Inflammatory macrophage treated with lipopolysaccharide for 4 hours (primary cell): ENCODE measurements at regions not wholly inside any gene's neighbourhood (a gene's known extent, or its start where the extent isn't known, plus 50 kb on each side); places are given as distances from the start of the nearest gene placed in this dataset.
A peak's percentile ranks its signal among the peaks of the same experiment; 100 is the strongest.

Source experiments
- DNase-seq: peaks from one replicate; pipeline ENCODE4 v3.0.0-alpha.2; 2020

DNA sequence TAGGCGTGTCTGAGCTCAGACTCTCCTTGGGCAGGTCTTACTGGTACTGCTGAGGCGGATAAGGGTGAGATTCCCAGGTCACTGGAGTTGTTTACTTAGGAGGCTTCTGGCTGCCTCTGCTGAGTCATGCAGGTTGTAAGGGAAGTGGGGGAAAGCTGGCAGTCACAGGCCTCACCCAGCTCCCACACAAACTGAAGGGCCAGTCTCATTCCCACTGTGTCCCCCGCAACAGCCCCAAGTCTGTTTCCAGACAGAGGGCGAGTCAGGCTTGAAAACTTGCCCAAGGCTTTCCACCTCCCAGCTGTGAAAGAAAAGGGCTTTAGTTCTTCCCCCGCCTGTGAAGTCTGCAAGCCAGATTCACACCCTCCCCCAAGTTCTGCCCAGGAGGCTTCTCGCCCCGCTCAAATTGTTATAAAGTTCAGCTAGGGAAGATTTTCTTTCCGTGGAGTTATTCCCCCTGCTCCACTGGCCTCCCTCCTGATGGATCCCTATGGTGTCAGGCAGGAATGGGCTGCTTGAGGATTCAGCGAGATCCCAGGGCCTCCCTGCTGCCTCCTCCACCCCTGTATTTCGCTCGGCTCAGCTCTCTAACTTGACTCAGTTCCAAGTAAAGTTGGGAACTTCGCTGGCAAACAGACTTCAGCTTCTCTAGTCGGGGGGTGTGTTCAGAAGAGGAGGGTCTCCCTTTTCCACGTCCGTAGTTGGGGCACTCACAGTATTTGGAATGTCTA, 248.6 kb downstream of the NR4A2 start:
- DNase-seq: no peak

DNA sequence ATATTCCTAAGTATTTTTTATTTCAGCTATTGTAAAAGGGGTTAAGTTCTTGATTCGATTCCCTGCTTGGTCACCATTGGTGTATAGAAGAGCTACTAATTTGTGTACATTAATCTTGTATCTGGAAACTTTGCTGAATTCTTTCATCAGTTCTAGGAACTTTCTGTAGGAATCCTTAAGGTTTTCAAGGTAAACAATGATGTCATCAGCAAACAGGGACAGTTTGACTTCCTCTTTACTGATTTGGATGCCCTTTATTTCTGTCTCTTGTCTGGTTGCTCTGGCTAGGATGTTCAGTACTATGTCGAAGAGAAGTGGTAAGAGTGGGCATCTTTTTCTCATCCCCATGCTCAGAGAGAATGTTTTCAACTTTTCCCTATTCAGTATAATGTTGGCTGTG, 252.7 kb downstream of the NR4A2 start:
- DNase-seq: no peak

DNA sequence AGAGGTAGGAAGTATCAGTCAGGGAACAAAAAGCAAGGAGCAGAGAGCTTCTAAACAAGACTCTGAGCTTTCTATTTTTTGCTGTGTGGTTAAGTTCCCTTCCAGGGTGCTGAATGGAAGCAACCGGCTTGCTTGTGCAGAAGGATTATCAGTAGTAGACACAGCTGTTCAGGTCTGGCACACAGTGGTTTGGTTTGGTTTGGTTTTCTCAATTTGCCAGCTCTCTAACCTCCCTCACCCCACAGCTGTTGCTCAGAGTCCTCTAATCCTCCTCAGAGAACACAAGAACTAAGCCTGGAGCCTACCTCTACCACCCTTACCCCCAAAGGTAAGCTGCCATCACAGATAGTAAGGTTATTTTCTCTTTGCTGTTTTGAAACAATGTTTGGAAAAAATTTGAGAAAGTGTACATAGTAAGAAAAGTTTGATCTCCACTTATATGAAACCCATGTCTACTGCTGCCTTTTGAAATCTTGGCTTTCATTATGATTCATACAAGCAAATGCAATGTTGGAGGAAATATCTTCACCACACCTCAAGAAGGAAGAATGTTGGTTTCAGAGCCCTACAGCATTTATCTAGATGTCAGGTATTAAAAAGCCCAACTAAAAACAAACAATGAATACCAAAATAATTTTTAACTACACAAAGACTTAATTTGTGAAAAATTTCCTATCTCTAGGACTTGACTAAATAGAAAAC, 255.3 kb downstream of the NR4A2 start:
- no peak for DNase-seq

DNA sequence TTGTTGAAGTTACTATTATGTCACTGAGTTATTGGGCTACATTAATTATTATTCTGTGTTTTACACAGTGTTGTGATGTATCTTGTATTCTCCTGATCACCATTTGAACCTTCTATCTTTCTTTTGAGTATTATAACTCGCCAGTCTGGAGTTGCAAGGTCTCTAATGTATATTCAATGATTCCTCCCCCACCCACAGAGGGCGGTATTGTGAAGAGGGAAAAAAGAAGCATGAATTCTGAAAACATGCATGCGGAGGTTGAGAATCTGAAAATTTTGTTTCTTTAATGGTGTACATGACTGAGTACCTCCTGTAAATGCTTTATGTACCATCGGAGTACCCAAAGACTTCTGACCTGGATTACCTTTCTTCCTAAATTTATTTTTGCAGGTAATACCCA, 266.6 kb downstream of the NR4A2 start:
- no peak for DNase-seq

DNA sequence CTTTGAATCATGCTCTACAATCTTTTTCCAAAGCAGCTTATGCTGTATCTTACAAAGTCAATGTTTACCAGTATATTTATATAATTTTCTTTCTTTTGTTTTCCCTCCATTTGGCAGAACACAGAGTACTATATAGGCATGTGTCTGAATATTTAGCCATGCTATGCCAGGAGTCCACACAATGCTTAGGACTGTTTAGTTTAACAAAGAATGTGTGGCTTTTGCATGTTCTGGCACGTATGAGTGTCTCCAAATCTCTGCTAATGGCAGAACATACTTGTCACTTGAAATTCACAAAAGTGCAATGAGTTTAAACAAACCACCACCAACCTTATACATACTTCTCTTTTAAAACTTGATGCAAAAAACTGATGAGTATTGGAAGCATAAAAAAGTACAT, 268.0 kb downstream of the NR4A2 start:
- no peak for DNase-seq

DNA sequence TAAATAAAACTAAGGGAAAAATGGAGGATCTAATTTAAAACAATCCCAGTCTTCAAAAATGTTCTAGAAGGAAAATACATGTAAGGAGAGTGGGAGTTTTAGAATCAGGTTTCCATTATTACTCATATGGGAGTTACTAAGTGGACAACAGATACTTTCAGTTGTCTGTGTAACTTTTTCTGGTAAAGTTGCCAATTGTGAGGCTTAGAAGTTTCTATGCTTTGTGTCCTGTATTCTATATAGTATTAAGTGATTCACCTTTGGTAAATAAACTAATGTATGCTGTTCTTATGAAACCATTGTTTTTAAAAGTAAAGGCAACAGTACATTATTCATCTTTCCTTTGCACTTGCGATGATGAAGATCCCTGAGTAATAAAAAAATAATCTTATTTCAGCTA, 274.9 kb downstream of the NR4A2 start:
- no peak for DNase-seq

DNA sequence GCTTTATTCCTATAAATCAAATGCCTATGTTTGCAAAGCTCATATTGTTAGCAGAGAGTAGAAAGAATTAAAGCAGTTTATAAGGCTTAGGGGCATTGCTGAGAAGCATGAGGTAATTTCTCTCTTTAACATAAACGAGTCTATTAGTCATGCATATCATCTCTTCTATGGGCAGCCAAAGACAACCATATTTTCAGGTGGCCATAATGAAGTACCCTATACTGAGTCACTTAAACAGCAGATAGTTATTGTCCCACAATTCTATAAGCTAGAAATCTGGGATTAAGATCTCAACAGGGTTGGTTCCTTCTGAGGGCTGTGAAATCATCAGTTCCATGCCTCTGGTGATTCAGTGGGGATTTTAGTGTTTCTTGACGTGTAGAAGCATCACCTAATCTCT, 277.5 kb downstream of the NR4A2 start:
- no peak for DNase-seq

DNA sequence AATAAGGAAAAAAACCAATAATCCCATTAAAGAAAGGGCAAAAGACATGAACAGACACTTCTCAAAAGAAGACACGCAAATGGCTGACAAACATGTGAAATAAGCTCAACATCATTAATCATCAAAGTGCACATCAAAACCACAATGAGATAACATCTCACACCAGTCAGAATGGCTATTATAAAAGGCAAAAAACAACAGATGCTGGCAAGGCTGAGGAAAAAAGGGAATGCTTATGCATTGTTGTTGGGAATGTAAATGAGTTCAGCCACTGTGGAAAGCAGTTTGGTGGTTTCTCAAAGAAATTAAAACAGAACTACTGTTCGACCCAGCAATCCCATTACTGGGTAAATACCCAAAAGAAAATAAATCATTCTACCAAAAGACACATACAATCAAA, 285.6 kb downstream of the NR4A2 start:
- no peak for DNase-seq

DNA sequence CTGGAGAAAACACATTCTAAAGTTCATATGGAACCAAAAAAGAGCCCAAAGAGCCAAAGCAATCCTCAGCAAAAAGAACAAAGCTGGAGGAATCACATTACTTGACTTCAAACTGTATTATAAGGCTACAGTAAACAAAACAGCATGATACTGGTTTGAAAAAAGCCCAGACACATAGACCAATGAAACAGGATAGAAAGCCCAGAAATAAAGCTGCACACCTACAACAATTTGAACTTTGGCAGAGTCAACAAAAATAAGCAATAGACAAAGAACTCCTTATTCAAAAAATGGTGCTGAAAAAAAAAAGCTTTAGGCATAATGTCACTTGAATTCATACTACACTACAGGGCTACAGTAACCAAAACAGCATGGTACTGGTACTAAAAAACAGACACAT, 289.6 kb downstream of the NR4A2 start:
- no peak for DNase-seq

DNA sequence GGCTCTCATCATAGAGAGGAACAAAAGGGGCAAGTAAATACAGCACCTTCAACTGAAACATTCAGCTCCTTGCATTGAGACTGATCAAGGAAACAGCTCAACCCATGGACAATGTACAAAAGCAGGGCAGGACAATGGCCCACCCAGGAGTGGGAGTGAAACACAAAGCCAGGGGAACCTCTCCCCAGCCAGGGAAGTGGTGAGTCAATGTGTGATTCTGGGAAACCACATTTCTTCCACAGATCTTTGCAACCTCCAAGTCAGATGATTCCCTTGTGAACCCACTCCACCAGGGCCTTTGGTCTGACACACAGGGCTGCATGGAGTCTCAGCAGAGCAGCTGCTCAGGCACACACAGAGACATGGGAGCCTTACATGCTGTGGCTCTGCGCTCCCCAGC, 294.5 kb downstream of the NR4A2 start:
- DNase-seq: no peak

DNA sequence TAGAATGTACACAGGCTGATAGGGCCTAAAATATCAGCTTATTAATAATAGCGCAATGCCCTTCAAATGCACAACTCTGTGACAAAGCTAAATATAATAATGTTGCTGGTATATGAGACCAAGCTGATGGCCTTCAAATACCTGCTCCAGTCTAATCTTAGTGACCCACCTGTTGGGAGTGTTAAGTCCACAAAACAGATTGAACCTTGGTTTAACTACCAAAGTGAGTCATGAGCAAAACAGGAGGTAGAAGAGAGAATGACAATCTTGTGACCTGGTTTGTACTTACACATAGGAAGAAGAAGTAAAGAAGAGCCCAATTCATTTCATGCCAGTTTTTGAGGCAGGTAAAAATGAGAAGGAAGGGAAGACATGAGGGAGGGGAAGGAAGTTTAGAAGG, 295.0 kb downstream of the NR4A2 start:
- DNase-seq: no peak

DNA sequence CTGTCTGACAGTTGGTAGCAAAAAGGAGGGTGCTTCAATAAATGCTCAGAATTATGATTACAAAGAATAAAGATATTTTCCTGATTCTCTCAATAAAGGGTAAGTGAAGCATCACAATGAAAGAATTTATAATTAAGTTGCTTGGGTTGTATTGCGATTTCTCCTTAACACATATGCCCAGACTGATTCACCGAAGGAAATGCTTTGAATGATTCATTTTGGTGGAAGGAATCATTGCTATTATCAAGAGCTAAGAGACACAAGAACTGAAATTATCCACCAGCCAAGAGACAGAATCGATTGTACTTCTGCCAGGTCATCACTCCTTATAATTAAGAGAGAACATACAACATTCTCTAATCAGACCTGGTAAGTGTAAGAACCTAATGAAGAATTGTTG, 301.4 kb downstream of the NR4A2 start:
- no peak for DNase-seq

DNA sequence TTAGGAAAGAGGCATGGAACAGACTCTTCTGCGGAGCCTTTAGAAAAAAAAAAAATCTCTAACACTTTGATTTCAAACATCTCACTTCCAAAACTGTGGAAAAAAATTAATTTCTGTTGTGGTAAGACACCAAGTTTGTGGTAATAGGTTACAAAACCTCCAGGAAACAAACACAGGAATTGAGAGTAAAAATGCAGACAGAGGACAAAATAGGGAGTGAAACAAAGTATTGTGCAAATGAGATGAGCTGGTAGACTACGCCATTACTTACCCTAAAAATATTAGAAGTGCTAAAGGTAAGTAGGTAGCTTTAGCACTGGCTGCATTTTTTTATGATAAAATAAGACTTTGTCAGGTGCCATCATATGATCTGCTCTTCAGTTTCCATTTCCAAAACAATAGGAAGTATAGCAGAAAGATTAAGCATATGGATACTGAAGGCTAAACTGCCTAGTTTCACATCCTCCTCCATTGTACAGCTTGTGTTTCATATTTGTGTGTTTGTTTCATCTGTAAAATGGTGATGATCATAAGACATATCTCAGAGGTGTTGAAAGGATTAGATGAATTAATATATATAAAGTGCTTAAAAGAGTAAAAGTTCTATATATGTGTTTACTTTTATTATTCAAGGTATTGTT, 309.2 kb downstream of the NR4A2 start:
- peak; percentile 78 for DNase-seq

DNA sequence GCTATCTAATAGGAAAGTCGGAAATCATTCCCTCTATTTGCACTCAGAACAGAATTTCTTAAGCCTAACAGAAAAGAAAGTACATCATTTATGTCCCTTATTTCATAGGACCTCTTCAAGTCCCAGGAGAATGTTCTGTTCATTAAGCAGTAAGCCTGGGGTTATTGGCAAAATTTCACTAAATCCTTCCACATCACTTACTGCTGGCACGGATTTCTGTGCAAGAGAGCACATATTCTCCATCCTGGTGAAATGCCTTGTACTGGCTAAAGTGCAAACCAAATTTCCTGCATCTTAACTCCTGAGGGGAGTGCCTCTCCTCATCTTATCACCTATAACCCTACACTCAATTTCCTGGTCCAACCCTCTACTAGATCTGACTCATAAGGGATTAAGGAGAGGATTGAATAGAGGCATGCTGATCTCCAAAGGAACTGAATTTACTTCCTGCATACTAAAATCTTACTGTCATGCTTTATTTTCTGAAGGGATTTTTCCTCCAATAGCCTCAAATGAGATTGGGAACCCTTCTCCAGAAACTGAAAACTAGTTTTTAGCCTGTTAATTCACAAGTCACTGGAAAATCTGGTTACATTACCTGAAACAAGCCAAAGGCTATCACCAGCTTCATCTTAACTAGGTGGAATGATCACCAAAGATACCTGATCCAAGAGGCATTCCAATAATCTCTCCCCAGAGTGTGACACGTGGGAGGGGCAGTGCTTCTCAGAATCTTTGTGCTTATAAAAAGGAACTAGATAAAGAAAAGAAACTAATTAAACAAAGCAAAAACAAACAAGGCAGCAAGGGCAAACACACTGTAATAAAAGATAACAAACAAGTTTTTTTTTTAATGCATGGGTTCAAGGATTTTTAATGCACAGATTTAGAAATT, 311.1 kb downstream of the NR4A2 start:
- no peak for DNase-seq

DNA sequence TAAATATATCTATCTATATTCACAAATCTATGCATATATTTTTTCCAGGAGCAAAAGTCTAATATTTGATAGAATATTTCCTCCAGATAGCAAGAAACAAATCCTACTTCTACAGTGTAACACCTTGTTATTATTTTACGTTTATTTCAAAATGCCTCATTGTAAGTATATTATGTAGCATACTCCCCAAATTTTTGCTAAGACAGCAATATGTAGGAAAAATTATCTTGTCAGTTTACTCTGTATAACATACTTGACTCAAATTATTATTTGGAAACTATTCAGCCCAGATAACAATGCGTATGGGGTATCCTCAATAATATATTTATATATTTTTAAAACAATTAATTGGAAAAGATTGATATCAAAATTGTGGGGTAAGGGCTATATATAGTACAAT, 313.2 kb downstream of the NR4A2 start:
- DNase-seq: no peak

DNA sequence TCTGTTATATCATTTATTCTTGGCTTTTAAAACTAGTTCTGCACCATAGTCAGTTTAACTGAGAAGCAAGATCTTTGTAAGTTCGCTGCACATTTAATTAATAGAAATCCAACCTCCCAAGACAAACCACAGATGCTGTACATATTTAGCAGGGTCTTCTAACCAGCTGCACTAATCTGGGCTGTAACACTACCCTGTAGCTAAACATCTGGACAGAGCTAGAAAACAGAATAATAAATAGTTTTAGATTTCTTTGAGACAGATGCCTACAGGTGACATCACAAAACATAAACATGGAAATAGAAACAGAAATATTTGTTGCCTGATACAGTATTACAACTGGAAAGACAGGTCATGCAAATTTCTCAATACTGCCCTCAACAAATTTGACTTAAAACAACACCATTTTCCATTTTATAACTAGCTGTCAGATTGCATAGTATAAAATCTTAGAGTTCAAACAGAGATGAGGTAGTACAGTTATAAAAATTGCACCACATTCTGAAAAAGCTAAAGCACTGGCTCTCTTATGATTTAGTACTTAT, 315.1 kb downstream of the NR4A2 start:
- no peak for DNase-seq

DNA sequence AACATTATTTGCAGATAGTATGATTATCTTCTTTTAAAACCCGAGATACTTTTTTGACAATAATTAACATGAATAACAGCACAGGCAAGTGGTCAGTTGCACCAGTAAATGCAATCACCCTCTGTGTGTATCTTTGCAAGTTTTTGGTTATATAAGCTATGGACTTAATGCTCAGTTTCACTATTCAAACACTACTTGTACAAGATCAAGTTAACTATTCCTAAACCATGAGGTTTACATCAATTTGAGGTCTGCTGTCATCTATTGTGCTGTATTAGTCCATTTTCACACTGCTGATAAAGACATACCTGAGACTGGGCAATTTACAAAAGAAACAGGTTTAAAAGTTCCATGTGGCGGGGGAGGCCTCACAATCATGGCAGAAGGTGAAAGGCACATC, 323.2 kb downstream of the NR4A2 start:
- no peak for DNase-seq

DNA sequence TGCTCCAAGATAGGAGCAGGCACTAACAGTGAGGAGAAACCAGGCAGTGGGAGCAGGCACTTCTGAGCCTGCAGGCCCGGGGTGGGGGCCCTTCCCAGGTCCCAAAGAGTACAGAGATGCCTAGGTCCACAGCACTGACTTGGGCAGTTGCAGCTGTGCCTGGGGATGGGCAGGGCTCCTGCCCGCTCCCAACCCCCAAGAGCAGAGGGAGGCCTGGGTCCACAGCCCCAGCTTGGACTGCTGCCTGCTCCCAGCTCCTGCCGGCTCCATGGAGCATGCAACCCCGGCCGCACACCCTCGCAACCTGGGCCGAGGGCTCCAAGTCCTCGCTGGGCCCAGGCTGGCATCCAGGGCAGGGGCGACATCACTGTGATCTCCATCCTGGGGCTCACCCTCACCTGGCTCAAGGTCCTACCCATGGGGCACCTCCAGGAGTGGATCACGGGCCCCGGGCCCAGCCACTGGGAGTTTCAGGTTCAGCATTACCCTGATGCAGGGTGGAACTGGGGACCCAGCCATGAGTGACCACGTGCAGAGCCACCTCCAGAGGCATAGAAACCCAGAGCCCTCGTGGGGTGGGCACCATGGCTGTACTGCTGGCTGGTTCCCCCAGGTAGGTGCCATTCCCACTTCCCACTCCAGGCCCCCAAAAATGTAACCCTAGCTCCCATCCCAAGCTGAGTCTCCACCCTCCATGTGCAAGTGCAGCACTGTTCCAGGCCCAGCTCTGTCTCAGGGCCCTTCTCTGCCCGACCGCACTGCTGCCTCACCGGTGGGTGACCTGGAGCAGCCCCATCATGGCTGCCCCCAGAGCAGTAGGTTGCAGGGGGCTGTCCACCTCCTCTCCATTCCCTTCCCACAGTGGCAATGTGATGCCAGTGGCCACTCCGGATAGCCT, 325.6 kb downstream of the NR4A2 start:
- no peak for DNase-seq

DNA sequence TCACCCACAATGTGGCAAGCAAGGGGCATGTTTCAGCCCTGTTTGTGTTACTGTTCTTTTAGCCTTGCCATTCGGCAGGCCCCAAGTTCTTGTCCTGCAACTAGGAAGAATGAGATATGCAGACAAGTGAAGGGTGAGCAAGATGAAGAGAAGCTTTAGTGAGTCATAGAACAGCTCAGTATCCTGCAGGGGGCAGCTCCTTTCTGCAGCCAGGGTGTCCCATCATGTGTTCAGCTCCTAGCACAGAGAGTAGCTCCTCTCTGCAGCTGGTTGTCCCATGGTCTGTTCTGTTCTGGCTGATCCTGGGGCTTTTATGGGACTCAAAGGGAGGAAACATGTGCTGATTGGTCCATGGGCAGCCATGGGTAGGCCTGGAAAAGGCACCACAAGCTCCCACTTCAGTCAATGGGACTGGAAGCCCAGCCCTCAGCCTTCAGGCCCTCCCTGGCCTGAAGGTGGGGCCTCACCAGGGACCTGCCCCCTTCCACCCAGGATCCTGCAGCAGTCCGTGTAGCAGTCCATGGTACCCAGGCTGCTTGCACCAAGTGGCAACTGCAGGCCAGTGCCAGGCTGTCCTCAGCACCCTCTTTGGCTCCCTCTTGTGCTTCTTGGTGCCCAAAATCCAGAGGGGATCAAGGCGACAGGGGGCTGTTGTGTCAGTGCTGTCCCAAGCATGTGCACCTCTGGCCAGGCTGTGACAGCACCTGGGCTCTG, 326.4 kb downstream of the NR4A2 start:
- DNase-seq: no peak

DNA sequence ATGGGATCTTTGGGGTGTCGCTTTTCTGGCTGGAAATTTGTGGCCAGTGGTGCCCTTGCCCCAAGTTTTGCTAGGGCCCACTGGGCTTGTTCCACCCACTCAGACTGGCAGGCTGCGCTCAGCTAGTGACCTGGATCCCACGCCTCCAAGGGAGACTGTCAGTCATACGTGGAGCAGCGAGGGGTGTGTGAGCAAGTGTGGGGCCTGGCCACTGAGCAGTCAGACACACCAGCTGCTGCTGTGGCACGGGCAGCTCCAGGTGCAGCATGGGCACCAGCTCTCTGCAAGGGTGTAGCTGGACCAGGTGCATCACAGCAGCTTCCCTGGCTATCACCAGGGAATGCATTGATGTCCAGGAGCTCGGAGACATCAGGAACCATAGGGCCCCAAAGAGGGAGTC, 327.0 kb downstream of the NR4A2 start:
- DNase-seq: no peak

DNA sequence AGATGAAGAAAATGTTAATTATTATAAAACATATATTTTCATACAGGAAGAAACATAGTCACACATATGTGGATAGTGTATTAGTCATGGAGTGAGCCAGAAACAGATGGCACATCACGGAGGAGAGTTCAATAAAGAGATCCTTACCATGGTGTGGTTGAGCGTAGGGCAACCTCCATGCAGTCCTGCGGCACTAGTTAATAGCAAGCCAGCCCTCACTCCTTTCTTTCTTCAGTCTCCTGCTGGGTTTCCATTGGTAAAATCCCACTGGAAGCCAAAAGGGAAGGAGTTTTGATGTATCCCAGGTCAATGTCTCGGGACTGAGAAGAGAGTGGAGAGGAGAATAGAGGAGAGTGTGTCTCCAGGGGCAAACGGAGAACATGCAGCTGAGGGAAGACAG, 328.1 kb downstream of the NR4A2 start:
- DNase-seq: no peak
